Muscle of leg (tissue), 3 donors: ENCODE measurements at regions not wholly inside any gene's neighbourhood (a gene's known extent, or its start where the extent isn't known, plus 50 kb on each side); places are given as distances from the start of the nearest gene placed in this dataset.

Source experiments
- DNase-seq: peaks from one replicate; pipeline ENCODE4 v3.0.0; 2013
- H3K27ac ChIP-seq: one replicate; pipeline ENCODE4 v1.5.1; 2013; ENCODE audit warnings: mild to moderate bottlenecking, low read length, control low read depth
- H3K27me3 ChIP-seq: one replicate; pipeline ENCODE4 v1.6.1; 2013; ENCODE audit warnings: low read length; ENCODE audit not compliant: control insufficient read depth, insufficient read depth
- H3K36me3 ChIP-seq: one replicate; pipeline ENCODE4 v1.6.1; 2013; ENCODE audit warnings: low read length; ENCODE audit not compliant: control insufficient read depth, insufficient read depth
- H3K4me1 ChIP-seq: one replicate; pipeline ENCODE4 v1.6.1; 2013; ENCODE audit warnings: low read length; ENCODE audit not compliant: control insufficient read depth, insufficient read depth
- H3K4me3 ChIP-seq: one replicate; pipeline ENCODE4 v1.5.1; 2013; ENCODE audit warnings: low read length, control low read depth
- H3K9me3 ChIP-seq: replicated peaks from 2 replicates; pipeline ENCODE4 v1.6.1; 2013; ENCODE audit warnings: low read depth, low read length; ENCODE audit not compliant: control insufficient read depth
- WGBS: methylation state at CpG from one replicate; pipeline ENCODE4 v1.1.5; 2013; ENCODE audit warnings: missing lambda C conversion rate; ENCODE audit not compliant: insufficient coverage; 5-methylcytosine and 5-hydroxymethylcytosine counted together

DNA sequence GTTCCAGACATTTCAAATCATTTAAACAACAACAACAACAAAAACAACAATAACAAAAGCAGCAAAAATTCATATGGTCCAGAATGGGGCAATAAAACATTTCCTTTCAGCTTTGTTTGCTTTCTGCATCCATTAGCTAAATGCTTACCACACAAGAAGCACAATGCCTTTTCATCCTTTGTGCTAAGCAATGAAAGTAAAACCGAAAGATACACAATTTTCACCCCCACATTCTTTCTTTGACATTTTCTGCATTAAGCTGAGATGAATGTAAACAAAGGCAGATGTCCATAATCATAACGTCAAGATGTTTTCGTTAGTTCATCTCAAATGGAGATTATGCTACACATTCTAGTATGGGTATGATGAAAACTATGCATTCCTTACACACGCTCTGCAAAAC, 568.5 kb downstream of the SLITRK6 start:
- no peaks in the 10 kb centered on the region for H3K27me3 ChIP-seq
- H3K36me3 ChIP-seq: no peaks in the 10 kb centered on the region
- no peak overlapping the region for H3K27ac ChIP-seq
- WGBS: no CpG with 5 or more reads among the region's 4 CpGs
- no peak for DNase-seq
- H3K9me3 ChIP-seq: no peaks in the 10 kb centered on the region
- H3K4me3 ChIP-seq: no peak overlapping the region
- no peaks in the 10 kb centered on the region for H3K4me1 ChIP-seq

DNA sequence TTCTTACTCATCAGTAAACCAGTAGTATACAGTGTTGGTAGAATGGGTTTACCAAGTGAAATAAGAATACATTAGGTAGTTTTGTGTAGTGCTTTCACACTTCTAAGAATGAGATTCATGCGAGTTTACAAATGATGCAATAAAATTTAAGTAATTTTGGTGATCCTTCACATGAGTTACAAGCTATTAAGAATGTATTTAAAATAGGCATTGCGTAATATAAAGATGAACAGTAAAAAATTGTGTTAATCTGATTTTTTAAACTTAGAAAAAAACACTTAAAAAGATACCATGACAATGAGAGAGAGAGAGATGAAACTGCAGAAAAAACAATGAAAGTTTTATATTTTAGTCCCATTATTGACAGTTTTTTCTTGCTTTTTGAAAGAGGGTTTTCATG, 570.5 kb downstream of the SLITRK6 start:
- H3K27ac ChIP-seq: no peak overlapping the region
- no peak for DNase-seq
- no peak overlapping the region for H3K4me3 ChIP-seq
- no CpG with 5 or more reads among the region's 2 CpGs for WGBS
- H3K4me1 ChIP-seq: no peaks in the 10 kb centered on the region
- H3K27me3 ChIP-seq: no peaks in the 10 kb centered on the region
- H3K36me3 ChIP-seq: no peaks in the 10 kb centered on the region
- no peaks in the 10 kb centered on the region for H3K9me3 ChIP-seq

GRCh38 chr13:85223883-85224656, 575.1 kb downstream of the SLITRK6 start:
- 20% methylated on average over 1 of the region's 4 CpGs for WGBS

GRCh38 chr13:85216576-85216975, 582.6 kb downstream of the SLITRK6 start:
- Histone ChIP-seq H3K27ac (no peak overlapping the region), H3K4me3 (no peak overlapping the region), H3K27me3 (no peaks in the 10 kb centered on the region), H3K4me1 (no peaks in the 10 kb centered on the region), H3K9me3 (no peaks in the 10 kb centered on the region), H3K36me3 (no peaks in the 10 kb centered on the region)
- peak; percentile 58 for DNase-seq

More at GRCh38 chr13:85223883-85224656, 575.1 kb downstream of the SLITRK6 start:
- Histone ChIP-seq H3K4me1 (no peaks in the 10 kb centered on the region), H3K36me3 (no peaks in the 10 kb centered on the region), H3K4me3 (no peak overlapping the region), H3K27ac (peak overlapping the region; percentile 56), H3K27me3 (no peaks in the 10 kb centered on the region), H3K9me3 (no peaks in the 10 kb centered on the region)
- DNase-seq: peak; percentile 75

DNA sequence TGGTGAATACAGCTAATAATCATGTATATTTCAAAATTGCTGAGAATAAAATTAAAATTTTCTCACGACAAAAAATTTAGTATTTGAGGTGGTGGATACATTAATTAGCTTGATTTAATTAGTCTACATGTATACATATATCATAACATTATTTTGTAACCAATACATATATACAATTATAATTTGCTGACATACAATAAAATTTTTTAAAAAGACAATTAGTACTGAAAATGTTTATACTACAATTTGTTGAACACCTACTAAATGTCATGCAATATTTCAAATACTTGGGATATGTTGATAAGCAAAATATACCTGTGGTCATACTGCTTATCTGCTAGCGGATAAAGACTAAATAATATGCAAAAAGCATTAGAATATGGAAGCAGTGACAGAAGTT, 586.5 kb downstream of the SLITRK6 start:
- no peak overlapping the region for H3K27ac ChIP-seq
- H3K4me1 ChIP-seq: no peaks in the 10 kb centered on the region
- H3K27me3 ChIP-seq: no peaks in the 10 kb centered on the region
- H3K9me3 ChIP-seq: peaks cover 5% of the 10 kb centered on the region
- H3K36me3 ChIP-seq: no peaks in the 10 kb centered on the region
- no CpG with 5 or more reads among the region's 2 CpGs for WGBS
- no peak for DNase-seq
- H3K4me3 ChIP-seq: no peak overlapping the region

GRCh38 chr13:85204668-85205344, 594.4 kb downstream of the SLITRK6 start:
- Histone ChIP-seq H3K4me3 (no peak overlapping the region), H3K4me1 (no peaks in the 10 kb centered on the region), H3K27me3 (no peaks in the 10 kb centered on the region), H3K27ac (no peak overlapping the region), H3K9me3 (peaks cover 15% of the 10 kb centered on the region), H3K36me3 (no peaks in the 10 kb centered on the region)
- 84% methylated on average over 49 of the region's 53 CpGs for WGBS
- DNase-seq: no peak

- no peak overlapping the region for H3K4me3 ChIP-seq
- H3K4me1 ChIP-seq: no peaks in the 10 kb centered on the region
- peaks cover 3% of the 10 kb centered on the region for H3K9me3 ChIP-seq
- H3K27me3 ChIP-seq: no peaks in the 10 kb centered on the region
- no peaks in the 10 kb centered on the region for H3K36me3 ChIP-seq
- no peak overlapping the region for H3K27ac ChIP-seq
- no peak for DNase-seq
- 57% methylated on average over 1 of the region's 1 CpG for WGBS
Observed at GRCh38 chr13:85197431-85197830, 601.8 kb downstream of the SLITRK6 start.

GRCh38 chr13:85194482-85194881, 604.7 kb downstream of the SLITRK6 start:
- no peaks in the 10 kb centered on the region for H3K27me3 ChIP-seq
- no peaks in the 10 kb centered on the region for H3K4me1 ChIP-seq
- DNase-seq: no peak
- no peaks in the 10 kb centered on the region for H3K9me3 ChIP-seq
- no peak overlapping the region for H3K4me3 ChIP-seq
- no peak overlapping the region for H3K27ac ChIP-seq
- H3K36me3 ChIP-seq: no peaks in the 10 kb centered on the region

GRCh38 chr13:85191996-85192718, 607.1 kb downstream of the SLITRK6 start:
- no peak overlapping the region for H3K27ac ChIP-seq
- H3K27me3 ChIP-seq: no peaks in the 10 kb centered on the region
- no peak overlapping the region for H3K4me3 ChIP-seq
- no CpG with 5 or more reads among the region's 1 CpG for WGBS
- DNase-seq: no peak
- H3K4me1 ChIP-seq: no peaks in the 10 kb centered on the region
- no peaks in the 10 kb centered on the region for H3K9me3 ChIP-seq
- H3K36me3 ChIP-seq: no peaks in the 10 kb centered on the region

- DNase-seq: no peak
- no peaks in the 10 kb centered on the region for H3K9me3 ChIP-seq
Observed at GRCh38 chr13:85186356-85187045, 612.7 kb downstream of the SLITRK6 start.

More at GRCh38 chr13:85186356-85187045, 612.7 kb downstream of the SLITRK6 start:
- WGBS: no CpG with 5 or more reads among the region's 2 CpGs
- Histone ChIP-seq H3K4me3 (no peak overlapping the region), H3K4me1 (no peaks in the 10 kb centered on the region), H3K27ac (no peak overlapping the region), H3K27me3 (no peaks in the 10 kb centered on the region), H3K36me3 (no peaks in the 10 kb centered on the region)
